HuH-7.5 (cell line): ENCODE measurements at regions not wholly inside any gene's neighbourhood (a gene's known extent, or its start where the extent isn't known, plus 50 kb on each side); places are given as distances from the start of the nearest gene placed in this dataset.

ENCODE experiments used
- DNase-seq: peaks from one replicate; pipeline ENCODE4 v3.0.0; 2011; ENCODE audit warnings: low spot score

DNA sequence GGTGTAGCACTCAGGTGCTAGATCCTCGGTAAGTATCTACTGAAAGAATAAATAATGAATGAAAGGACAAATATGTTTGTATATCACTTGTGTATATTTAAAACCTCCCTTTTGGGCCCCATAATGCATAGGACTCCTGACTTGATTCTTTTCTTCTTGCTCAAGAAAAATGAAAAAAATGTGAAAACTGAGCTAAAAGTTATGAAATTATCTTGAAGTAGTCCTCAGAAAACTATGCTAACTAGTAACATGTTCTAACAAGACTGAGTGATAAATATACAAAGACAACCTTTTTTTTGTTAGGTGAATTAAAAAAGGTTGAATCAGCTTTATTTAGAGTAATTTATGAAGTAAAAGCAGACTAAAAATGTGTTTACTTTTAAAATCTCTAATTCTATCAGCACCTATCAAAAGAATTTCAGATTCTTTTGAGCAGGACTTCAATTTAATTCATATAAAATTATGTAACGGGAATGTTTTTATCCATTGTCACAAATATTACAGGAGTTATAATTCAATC is 247.8 kb upstream of the JAG1 start:
- no peak for DNase-seq

DNA sequence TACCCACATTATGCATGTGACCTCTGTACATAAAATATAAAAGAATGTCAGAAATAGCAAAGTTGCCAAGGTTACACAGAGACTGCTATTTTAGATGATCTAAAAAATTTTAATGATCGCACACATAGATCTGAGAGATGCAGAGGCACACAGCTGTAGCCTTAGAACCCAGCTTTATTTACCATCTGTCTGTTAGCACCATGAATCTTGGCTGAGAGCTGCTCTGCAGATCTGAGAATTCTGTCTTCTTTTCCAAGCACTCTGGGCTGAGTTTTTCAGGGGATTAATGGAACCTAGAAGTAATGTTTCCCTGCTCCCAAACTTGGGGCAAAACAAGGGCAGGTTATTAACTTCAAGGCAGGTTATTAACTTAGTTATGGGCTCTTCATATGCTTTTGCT is 248.7 kb upstream of the JAG1 start:
- no peak for DNase-seq

DNA sequence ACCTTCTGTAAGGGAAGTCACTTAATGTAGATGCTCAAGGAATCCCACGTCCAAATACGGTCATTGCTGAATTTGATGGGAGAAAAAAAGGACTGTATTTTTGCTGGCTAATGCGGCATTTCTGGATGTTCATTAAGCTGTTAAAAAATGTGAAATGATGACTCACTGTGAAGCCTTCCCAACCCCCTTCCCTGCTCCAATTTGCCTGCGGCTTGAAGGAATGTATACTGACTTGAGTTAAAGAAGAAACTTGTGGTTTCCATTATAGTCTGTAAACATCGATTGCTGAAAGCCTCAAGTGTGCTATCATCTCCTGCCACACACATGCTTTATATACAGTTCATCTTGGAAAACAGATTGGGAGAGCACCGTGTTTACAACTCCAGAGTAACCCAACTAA is 249.1 kb upstream of the JAG1 start:
- DNase-seq = no peak

DNA sequence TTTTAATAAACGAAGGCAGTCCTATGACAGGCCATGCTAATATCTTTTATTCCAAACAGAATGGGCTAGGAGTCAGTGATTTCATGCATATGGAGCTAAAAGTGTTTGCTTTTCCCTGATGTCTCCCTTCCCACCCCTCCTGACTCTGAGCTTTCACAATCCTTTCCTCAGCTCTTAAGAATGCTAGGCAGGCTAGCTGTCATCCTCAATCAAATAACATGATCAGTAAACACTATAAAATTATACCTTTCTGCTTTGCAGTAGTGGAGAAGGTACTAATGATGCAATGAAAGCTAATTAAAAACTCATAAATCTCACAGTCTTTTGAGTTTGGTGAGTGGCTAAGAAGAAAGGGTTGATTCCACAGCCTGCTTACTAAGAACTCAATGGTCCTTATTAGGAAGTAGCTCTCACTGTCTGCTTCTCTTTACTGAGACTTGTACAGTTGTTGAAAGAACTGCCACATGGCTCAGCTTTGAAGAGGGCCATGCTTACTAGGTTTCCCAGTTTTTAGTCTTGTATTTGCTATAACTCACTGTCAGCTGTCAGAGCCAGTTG is 250.9 kb upstream of the JAG1 start:
- no peak for DNase-seq

DNA sequence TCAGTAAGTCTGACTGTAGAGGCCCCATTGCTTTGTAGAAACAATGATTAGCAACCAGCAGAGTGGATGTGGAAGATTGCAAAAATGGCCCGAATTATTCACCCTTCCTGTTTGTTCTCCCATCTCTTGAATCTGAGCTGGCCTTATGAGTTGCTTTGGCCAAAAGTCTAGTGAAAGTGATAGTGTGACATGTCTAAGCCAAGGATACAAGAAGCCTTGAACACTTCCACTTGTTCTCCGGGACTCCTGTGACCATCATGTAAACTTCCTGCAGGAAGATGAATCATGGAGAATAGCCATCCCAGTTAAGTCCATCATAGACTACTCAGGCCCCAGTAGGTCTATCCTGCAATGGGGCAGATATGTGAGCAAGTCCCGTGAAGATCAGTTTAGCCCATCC is 252.0 kb upstream of the JAG1 start:
- DNase-seq = no peak

DNA sequence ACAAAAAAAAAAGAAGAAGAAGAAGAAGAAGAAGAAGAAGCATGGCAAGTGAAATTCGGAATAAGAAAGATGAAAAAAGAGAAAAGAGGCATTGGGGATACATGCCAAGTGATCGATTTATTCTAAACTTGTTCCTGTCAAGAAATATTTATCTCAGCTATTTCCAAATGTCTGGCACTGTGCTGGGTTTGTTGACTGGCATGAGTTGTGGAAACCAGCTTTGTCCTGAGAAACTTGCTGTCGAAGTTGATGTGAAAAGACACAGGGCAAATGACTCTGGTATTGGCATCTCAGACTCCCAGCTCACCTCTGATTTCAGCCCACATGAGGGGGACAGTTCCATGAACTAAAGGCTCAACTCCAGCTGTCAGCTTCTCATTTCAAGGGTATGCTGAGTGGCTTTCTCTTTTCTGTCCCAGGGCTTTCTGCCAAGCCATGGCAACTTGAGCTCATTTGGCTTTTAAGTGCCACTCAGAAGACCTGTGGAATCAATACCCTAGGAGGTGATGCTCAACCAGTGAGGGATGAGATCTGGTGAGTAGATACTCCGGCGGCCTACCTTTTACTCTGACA is 253.3 kb upstream of the JAG1 start:
- no peak for DNase-seq

DNA sequence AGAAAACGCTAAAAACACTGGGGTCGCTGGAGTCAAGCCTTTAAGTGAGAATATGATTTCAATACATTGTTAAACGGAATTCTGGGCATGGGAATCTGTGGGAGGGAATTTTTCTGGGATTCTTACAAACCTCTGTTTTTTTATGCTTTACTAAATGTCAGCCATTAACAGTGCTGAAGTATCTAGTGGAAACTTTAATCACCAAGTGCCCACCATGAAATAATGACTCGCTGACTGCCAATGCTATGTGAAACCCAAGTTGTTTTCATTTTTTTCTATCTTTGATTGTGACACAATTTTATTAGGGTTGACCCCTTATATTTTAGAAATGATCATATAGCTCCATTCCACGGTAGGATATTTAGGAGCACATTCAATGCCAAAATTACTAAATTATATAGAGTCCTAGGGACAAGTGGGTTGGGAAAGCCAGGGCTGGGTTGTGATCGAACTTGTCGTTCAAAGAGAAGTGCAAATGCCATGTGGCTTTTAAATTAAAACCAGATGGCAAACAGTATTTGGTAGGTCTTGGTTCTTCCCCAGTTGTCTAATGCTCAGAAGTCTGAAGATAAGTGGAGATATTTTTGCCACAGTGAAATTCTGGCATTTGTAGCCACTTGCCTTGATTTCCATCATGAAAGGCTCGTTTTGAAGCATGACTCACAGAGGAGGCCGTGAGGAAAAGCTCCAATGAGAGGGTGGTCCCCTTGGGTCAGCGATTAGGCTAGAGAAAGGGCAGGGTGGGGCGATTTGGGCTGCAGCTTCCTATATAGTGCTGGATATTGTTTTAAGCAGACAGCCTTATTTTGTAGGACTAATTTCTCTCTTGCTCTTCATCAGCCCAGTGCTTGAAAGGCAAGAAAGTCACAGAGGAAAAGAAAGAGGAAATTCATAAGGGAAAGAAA is 254.4 kb upstream of the JAG1 start:
- DNase-seq = no peak

DNA sequence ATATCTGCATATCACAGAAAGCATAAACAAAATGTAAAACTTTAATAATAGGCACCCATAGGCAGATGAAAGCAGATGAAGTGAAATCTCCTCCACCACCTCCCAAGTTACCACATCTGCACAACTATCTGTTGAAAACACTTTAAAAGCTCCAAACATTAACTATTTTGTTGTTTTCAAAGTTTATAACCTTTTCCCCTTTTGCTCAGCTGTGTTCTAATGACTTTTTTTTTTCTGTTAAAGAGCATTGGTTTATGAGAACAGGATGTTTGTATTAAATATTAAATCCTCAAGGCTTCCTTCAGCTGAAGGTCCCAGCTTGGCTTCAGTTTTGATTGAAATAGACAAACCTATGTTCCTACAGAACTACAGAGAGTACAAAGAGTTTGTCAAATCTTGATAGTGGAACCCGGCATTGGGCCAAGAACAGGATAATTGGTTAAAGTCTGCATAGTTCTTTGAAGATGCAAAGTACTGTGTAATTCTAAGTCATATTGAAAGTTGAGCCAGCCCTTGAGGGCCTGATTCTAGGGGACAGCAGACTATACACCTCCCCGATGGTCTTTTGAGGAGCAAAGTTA is 255.1 kb upstream of the JAG1 start:
- DNase-seq = no peak

DNA sequence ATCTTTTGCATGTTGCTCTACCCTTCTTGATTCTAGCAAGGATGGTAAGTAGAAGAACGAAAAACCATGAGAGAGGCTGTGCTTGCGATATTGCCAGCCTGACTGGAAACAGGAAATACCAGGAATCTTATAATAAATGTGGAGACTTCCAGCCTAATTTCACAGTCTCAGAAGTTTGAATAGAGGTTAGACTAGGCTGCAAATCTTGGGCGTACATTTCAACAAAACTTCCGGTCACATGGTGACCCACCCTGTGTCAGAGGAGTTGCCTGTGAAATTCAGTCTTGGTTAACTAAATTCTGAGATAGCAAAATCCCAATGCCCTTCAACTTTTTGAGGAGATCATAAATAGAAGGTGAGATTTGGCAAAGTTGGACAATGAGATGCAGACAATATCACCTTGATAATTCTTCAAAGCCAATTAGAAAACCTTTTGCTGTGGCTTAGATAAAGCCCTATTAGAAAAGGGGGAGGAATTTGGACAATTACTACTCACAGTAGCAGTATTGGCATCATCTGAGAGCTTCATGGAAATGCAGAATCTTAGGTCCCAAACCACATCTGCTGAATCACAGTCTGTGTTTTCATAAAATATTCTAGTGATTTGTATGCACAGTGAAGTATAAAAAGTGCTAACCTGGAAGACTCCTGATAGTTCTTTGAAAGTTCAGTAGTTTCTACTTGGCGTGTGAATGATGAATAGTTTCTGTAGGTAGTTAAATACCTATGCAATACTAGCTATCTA is 262.0 kb upstream of the JAG1 start:
- no peak for DNase-seq

DNA sequence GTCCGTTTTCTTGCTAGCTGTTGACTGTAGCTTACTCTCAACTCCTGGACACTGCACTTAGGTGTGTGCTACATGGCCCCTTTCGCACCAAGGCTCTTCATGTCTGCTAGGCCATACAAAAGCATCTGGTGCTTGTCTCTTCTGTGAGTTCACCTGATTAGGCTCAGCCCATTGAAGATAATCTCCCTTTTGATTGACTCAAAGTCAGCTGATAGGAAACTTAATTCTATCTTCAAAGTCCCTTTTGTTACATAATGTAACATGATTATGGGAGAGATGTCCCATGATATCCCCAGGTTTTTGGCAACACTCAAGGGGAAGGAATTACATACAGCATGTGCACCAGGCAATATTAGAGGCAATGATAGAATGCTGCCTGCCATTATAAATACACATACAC is 263.0 kb upstream of the JAG1 start:
- DNase-seq = no peak

DNA sequence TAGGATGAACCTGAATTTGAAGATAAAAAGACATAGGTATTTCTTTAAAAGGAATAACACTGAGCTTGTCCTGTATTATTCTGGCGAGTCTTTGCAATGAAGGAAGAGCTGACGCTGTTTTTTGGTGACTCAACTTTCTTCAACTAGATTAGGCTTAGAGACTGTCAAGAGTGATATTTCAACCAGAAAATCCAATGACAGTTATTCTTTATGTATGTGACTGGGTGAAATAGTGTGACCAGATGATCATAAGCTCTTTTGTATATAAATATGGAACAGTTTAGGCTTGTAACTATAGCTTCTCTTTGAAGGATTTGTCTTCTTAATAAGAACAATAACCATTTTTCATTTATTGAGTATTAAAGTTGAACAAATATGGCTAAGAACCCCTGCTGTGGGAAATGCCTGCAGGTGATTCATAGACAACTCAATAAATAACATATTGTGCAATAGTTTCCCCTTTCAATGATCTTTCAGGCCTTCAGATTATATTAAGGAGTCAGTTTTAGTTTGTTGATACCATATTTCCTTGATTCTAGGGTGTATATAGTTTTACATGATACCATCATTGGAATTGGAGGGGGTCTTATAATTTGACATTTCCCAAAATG is 265.6 kb upstream of the JAG1 start:
- no peak for DNase-seq

DNA sequence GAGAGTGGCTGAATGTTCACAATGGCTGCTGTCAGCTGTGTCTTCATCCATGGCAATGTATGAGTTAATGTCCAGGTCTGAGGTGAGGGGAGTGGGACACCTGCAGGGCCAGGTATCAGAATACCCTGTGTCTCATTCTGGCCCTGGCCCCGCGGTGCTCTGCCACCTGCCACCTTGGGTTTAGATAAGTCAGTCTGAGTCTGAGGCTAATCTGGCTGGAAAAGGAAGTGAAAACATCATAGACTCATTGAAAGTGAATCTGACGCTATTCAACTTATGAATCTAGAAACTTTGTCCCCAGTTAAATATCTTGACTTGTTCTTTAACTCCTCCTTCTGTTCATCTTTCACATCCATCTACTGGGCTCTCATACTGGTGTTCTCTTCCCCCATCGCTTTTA is 267.1 kb upstream of the JAG1 start:
- no peak for DNase-seq

DNA sequence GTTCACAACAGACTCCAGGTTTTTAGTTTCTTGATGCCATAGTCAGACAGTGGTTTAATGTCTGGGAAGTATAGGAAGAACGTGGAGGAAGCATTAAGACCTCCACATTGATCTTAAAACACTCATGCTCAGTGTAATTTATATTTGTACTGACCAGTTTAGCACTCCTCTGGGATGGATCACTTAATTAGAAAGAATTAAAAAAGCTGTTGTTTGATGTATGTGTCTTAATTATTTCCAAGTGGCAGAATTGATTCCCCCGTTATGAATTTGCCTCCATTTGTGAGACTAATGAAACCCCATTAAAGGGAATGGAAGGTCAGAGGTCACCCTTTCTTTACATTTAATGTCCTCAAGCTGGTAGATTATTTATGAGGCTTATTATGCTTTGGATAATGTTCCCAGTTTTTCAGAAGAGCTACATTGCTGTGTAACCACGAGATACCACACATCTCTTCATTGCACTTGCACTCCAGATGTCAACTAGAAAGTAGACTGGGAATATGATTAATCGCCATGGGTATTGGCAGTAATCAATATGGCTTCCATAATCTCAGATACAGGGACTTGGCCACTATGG is 270.0 kb upstream of the JAG1 start:
- DNase-seq = no peak

DNA sequence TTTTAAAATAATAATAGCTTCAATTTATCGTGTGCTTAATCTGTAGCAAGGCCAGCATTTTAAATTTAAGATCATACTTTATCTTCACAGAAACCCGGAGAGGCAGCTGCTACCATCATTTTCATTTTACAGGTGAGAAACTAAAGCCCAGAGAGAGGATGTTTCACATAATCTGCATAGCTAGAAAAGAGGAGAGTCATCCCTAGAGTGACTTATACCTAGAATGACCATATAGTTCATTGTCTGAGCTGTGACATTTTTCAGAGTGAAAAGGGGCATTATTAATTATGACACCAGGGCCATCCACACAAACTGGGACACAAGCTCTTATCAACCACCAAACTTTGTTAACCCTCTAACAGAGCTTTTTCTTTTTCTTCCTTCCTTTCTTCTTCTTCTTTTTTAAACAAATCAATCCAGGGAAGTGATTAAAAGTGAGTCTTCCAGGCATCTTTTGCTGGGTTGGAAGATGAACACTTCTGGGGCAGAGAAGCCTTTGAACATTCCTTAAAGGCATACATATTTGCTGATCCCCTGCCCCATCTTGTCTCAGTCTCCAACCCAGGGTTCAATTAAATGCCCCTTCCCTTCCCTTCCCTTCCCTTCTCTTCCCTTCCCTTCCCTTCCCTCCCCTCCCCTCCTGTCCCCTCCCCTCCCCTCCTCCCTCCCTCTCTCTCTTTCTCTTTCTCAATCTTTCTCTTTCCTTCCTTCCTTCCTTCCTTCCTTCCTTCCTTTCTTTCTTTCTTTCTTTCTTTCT is 272.5 kb upstream of the JAG1 start:
- DNase-seq = no peak

DNA sequence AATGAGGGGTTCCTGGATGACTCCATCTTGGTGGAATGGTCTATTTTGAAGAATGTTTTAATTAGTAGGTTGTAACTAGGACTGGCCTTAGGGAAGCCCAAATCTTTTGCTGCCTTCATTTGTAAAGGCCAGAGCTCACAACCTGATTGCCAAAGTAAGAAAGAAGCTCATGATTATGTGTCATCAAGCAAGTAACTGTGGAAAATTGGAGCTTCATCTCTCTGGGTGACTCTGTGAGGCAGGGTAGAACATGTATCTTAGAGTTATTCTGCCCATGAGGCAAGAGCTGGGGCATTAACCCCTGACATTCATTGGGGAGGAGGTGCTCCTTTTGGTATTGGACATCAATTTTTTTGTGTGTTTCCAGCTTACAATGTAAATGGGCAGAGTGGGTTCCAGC is 273.9 kb upstream of the JAG1 start:
- no peak for DNase-seq

DNA sequence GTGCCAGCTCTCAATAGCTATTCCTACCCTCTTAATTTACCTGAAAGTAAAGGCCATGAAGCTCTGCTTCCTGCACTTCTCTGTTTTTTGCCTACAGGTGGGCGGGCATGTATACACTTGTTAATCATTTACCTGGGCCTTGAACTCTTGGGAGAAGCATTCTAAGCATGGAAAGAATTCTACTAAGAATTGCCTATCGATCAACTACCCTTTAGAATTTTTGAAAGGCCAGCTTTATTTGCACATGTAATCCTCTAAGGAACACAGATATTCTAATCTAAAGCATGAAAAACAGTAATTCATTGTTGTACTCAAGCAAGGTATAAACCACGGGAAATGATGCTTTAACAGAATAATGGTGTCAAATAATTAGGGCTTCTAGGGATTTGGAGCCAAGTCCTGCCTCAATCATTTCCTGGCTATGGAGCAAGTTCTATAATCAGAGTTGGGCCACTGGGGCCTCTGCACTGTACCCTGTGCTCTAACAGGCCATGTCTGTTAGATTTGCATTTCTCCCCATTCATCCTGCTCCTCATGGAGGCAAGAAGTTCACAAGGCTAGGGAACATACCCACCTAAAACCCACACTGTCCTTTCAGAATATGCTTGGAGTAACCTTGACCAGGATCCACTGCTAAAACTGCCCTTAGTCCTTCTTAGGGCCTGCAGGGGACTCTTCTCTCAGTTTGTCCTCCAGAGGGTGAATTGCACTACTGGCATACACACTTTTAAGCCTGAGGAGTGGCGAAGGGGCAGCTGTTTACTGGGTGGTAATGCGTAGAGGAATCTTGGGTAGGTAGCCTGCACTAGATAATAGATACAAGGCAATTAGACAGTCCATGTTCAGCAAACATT is 276.4 kb upstream of the JAG1 start:
- DNase-seq = peak; percentile 29

DNA sequence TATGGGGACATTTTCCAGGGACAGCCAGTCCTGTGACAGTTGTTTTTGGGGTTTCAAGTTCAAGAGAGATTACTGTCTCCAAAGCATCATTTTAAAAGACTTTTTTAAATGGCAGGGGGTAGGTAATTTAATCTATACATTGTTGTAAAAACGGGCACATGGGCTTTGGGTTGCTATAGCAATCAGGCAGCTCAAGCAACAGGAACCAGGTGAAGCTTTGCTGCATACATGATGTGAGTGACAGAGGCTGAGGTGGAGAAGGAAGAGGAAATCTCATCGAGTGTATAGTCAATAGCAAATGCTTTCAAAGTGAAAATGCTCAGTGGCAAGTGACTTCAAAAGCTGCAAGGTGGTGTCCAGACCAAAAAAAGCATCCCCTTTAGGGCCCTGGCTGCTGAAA is 277.4 kb upstream of the JAG1 start:
- no peak for DNase-seq

DNA sequence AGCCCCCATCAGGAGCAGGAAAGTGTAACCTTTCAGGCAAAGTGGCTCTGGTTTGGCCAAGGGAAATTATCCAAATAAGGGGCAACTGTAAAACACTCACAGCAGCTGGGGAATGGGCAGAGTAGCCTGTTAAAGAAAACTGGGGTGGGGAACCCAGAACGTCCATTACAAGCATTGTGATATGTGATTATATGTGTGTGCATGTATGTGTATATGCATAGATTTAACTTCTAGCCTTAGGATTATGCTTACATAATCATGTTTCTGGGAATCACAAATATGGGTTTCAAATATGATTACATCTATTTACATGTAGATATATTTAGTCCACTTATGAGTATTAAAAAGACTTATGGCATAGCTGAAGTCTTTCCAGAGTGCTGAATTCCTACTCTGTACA is 278.1 kb upstream of the JAG1 start:
- DNase-seq = no peak

DNA sequence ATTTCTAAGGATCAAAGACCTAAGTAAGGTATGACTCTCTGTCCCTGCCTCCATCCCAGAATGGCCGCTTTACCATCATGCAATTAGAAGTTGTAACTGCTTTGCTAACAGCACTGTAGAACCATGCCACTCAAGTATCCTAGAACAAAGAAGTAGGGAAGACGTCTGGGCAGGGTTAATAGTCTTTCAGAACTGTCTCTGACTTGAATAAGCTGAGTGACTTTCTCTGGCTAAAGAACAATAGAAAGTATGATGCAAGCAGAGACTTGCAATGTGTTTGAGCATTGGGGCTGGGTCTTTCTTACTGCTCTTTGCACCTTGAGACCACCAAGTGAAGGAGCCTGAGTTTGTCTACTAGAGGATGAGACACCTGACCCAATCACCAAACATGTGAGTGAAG is 279.6 kb upstream of the JAG1 start:
- DNase-seq = no peak
